Ammon's horn (tissue), 1 donor: ENCODE measurements at regions not wholly inside any gene's neighbourhood (a gene's known extent, or its start where the extent isn't known, plus 50 kb on each side); places are given as distances from the start of the nearest gene placed in this dataset.

ENCODE experiments used
- DNase-seq: peaks from one replicate; pipeline ENCODE4 v3.0.0-alpha.2; 2016; ENCODE audit warnings: low spot score

GRCh38 chr3:8200996-8201395 lies 300.6 kb upstream of the LMCD1 start:
- DNase-seq, result no peak

- DNase-seq, result no peak
Measured at GRCh38 chr3:8201886-8202285, 299.7 kb upstream of the LMCD1 start.

GRCh38 chr3:8204331-8204730 lies 297.3 kb upstream of the LMCD1 start:
- no peak for DNase-seq

GRCh38 chr3:8204853-8205650 lies 296.6 kb upstream of the LMCD1 start:
- DNase-seq, result no peak

- DNase-seq, result no peak
Measured at GRCh38 chr3:8205881-8206280, 295.7 kb upstream of the LMCD1 start.

GRCh38 chr3:8206971-8207617 lies 294.5 kb upstream of the LMCD1 start:
- DNase-seq, result no peak

GRCh38 chr3:8210882-8211341 lies 290.7 kb upstream of the LMCD1 start:
- DNase-seq, result no peak

GRCh38 chr3:8212794-8213193 lies 288.8 kb upstream of the LMCD1 start:
- no peak for DNase-seq

GRCh38 chr3:8213286-8213685 lies 288.3 kb upstream of the LMCD1 start:
- no peak for DNase-seq

- peak; percentile 10 for DNase-seq
Measured at GRCh38 chr3:8215821-8216220, 285.8 kb upstream of the LMCD1 start.

GRCh38 chr3:8218353-8218940 lies 283.2 kb upstream of the LMCD1 start:
- no peak for DNase-seq

- DNase-seq, result no peak
Measured at GRCh38 chr3:8220291-8220690, 281.3 kb upstream of the LMCD1 start.

- peak; percentile 11 for DNase-seq
Measured at GRCh38 chr3:8223766-8224165, 277.9 kb upstream of the LMCD1 start.

- DNase-seq, result no peak
Measured at GRCh38 chr3:8224941-8225340, 276.7 kb upstream of the LMCD1 start.

GRCh38 chr3:8233938-8234337 lies 267.7 kb upstream of the LMCD1 start:
- no peak for DNase-seq

GRCh38 chr3:8236264-8236663 lies 265.4 kb upstream of the LMCD1 start:
- DNase-seq, result no peak

- DNase-seq, result no peak
Measured at GRCh38 chr3:8237893-8238292, 263.7 kb upstream of the LMCD1 start.

GRCh38 chr3:8238432-8238831 lies 263.2 kb upstream of the LMCD1 start:
- DNase-seq, result no peak

GRCh38 chr3:8239095-8239494 lies 262.5 kb upstream of the LMCD1 start:
- no peak for DNase-seq

GRCh38 chr3:8239718-8240695 lies 261.6 kb upstream of the LMCD1 start:
- peak; percentile 78 for DNase-seq

GRCh38 chr3:8246070-8246469 lies 255.6 kb upstream of the LMCD1 start:
- no peak for DNase-seq

- DNase-seq, result no peak
Measured at GRCh38 chr3:8253201-8253600, 248.4 kb upstream of the LMCD1 start.
